ENCODE measurements at regions not wholly inside any gene's neighbourhood (a gene's known extent, or its start where the extent isn't known, plus 50 kb on each side); places are given as distances from the start of the nearest gene placed in this dataset.

DNA sequence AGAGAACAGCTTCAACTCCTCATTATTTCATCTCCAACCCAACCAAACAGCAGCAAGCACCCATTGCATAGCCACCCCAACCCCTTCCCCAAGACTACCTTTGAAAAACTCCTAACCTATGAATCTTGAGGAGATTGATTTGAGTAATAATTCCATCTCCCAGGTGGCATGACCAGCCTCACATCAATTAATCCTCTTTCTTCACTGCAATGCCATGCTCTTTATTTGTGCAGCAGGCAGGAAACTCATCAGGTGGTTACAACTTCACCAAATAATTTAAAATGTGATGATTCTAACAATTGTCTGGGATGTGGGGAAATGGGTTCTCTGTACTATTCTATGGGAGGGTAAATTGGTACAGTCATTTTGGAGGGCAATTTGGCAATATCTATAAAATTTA, 68.1 kb upstream of the POMGNT2 start:
- no peak overlapping the region for H3K27ac ChIP-seq (ENCODE audit: low read depth in 2 of 2, low read length in 2 of 2)
- no peak overlapping the region for H3K9ac ChIP-seq (ENCODE audit: low read length in 3 of 3)
- DNase-seq (no peak), FAIRE-seq (no peak)
- H3K27me3 ChIP-seq (ENCODE audit: control insufficient read depth, insufficient read depth, low read length), result no peaks in the 10 kb centered on the region
- peaks cover 0 to 10% (median 0%) of the 10 kb centered on the region in 3 donors for H3K9me3 ChIP-seq (ENCODE audit: control insufficient read depth in 2 of 3, insufficient read depth in 1 of 3, low read length in 3 of 3)
- no peak for TF ChIP-seq CTCF (IDR thresholded peaks at IDR 0.05; ENCODE audit: borderline replicate concordance, extremely low read depth, insufficient read depth)
- H3K4me1 ChIP-seq (ENCODE audit: control insufficient read depth in 2 of 3, insufficient read depth in 2 of 3, low read depth in 1 of 3, low read length in 3 of 3), result peaks cover 0 to 12% (median 10%) of the 10 kb centered on the region in 3 donors
- no peaks in the 10 kb centered on the region for H3K36me3 ChIP-seq (ENCODE audit: control insufficient read depth in 2 of 3, insufficient read depth in 3 of 3, low read length in 3 of 3)
- H3K4me3 ChIP-seq (ENCODE audit: low read length in 3 of 3), result no peak overlapping the region
- intact Hi-C loops (cut with DNase I), result no loop called here

- Histone ChIP-seq H3K4me1 (ENCODE audit: control insufficient read depth in 2 of 3, insufficient read depth in 2 of 3, low read depth in 1 of 3, low read length in 3 of 3) (peaks cover 0 to 2% (median 0%) of the 10 kb centered on the region in 3 donors), H3K9me3 (ENCODE audit: control insufficient read depth in 2 of 3, insufficient read depth in 1 of 3, low read length in 3 of 3) (peaks cover 0 to 12% (median 0%) of the 10 kb centered on the region in 3 donors), H3K4me3 (ENCODE audit: low read length in 3 of 3) (no peak overlapping the region), H3K27ac (ENCODE audit: low read depth in 2 of 2, low read length in 2 of 2) (no peak overlapping the region), H3K9ac (ENCODE audit: low read length in 3 of 3) (no peak overlapping the region), H3K27me3 (ENCODE audit: control insufficient read depth, insufficient read depth, low read length) (no peaks in the 10 kb centered on the region), H3K36me3 (ENCODE audit: control insufficient read depth in 2 of 3, insufficient read depth in 3 of 3, low read length in 3 of 3) (no peaks in the 10 kb centered on the region)
- intact Hi-C loops (cut with DNase I), result no loop called here
- FAIRE-seq (no peak), DNase-seq (no peak)
- TF ChIP-seq CTCF (IDR thresholded peaks at IDR 0.05; ENCODE audit: borderline replicate concordance, extremely low read depth, insufficient read depth), result no peak
Observed at GRCh38 chr3:43171748-43172147, 65.9 kb upstream of the POMGNT2 start.

DNA sequence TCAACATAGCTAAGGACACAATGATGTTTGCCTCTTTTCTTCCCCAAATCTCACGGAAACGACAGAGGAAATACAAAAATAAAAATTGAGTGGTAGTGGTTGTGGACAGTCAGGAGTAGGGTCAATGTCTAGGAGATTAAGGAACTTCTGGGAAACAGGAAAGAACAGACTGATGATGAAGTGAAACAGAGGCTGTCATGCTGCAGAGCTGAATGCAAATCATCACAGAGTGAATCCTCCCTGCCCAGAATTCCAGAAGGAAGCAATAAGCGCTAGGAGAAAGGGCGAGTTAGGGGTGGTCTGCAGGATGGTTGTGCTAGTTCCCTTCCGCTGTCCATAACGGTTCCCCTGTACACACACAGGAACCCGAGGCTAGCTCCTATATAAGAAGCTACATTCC, 64.7 kb upstream of the POMGNT2 start:
- DNase-seq, result no peak
- H3K9ac ChIP-seq (ENCODE audit: low read length in 3 of 3), result no peak overlapping the region
- H3K27ac ChIP-seq (ENCODE audit: low read depth in 2 of 2, low read length in 2 of 2), result no peak overlapping the region
- peaks cover 0 to 15% (median 0%) of the 10 kb centered on the region in 3 donors for H3K9me3 ChIP-seq (ENCODE audit: control insufficient read depth in 2 of 3, insufficient read depth in 1 of 3, low read length in 3 of 3)
- H3K4me1 ChIP-seq (ENCODE audit: control insufficient read depth in 2 of 3, insufficient read depth in 2 of 3, low read depth in 1 of 3, low read length in 3 of 3), result no peaks in the 10 kb centered on the region
- no peak overlapping the region for H3K4me3 ChIP-seq (ENCODE audit: low read length in 3 of 3)
- intact Hi-C loops (cut with DNase I), result no loop called here
- TF ChIP-seq CTCF (IDR thresholded peaks at IDR 0.05; ENCODE audit: borderline replicate concordance, extremely low read depth, insufficient read depth), result no peak
- no peaks in the 10 kb centered on the region for H3K36me3 ChIP-seq (ENCODE audit: control insufficient read depth in 2 of 3, insufficient read depth in 3 of 3, low read length in 3 of 3)
- H3K27me3 ChIP-seq (ENCODE audit: control insufficient read depth, insufficient read depth, low read length), result no peaks in the 10 kb centered on the region
- no peak for FAIRE-seq

- Histone ChIP-seq H3K36me3 (ENCODE audit: control insufficient read depth in 2 of 3, insufficient read depth in 3 of 3, low read length in 3 of 3) (no peaks in the 10 kb centered on the region), H3K27ac (ENCODE audit: low read depth in 2 of 2, low read length in 2 of 2) (no peak overlapping the region), H3K4me1 (ENCODE audit: control insufficient read depth in 2 of 3, insufficient read depth in 2 of 3, low read depth in 1 of 3, low read length in 3 of 3) (no peaks in the 10 kb centered on the region), H3K9ac (ENCODE audit: low read length in 3 of 3) (no peak overlapping the region), H3K27me3 (ENCODE audit: control insufficient read depth, insufficient read depth, low read length) (no peaks in the 10 kb centered on the region), H3K9me3 (ENCODE audit: control insufficient read depth in 2 of 3, insufficient read depth in 1 of 3, low read length in 3 of 3) (peaks cover 0 to 15% (median 0%) of the 10 kb centered on the region in 3 donors), H3K4me3 (ENCODE audit: low read length in 3 of 3) (no peak overlapping the region)
- DNase-seq, result no peak
- intact Hi-C loops (cut with DNase I), result no loop called here
- TF ChIP-seq CTCF (IDR thresholded peaks at IDR 0.05; ENCODE audit: borderline replicate concordance, extremely low read depth, insufficient read depth), result no peak
- no peak for FAIRE-seq
Observed at GRCh38 chr3:43169987-43170386, 64.1 kb upstream of the POMGNT2 start.
